H1 (cell line): ENCODE measurements at regions not wholly inside any gene's neighbourhood (a gene's known extent, or its start where the extent isn't known, plus 50 kb on each side); places are given as distances from the start of the nearest gene placed in this dataset.

Experiments
- CTCF ChIA-PET: fragments of 300-600 bp; sonication (Branson Sonifier 250); formaldehyde crosslinking; loops from one replicate; lab custom pipeline; 2021; ENCODE audit not compliant: partially characterized antibody; lab: Charles Lee
- POLR2A ChIA-PET: fragments of 300-600 bp; sonication (Branson Sonifier 250); formaldehyde crosslinking; loops from one replicate; lab custom pipeline; 2021; ENCODE audit warnings: inconsistent platforms; ENCODE audit not compliant: partially characterized antibody; lab: Charles Lee
- DNase-seq, 2 experiments: peaks; one replicate each; pipeline versions ENCODE4 v3.0.0 to v3.0.0-alpha.2; 2010 to 2022; ENCODE audit warnings: low spot score in 2 of 2, low read depth in 1 of 2, mixed read lengths in 1 of 2
- FAIRE-seq: peaks from 2 replicates; lab custom pipeline; 2011; peaks lifted over from hg19 to GRCh38; lab: Jason Lieb, UNC
- H2AFZ ChIP-seq: 2 replicates; pipeline ENCODE4 v1.8.1; 2012; ENCODE audit warnings: low read length, inconsistent platforms
- H2AK5ac ChIP-seq: 2 replicates; pipeline ENCODE4 v1.6.1; 2013; ENCODE audit warnings: low read depth, low read length
- H2BK120ac ChIP-seq: replicated peaks from 2 replicates; pipeline ENCODE3; 2013; ENCODE audit warnings: low read depth, low read length, inconsistent platforms
- H2BK12ac ChIP-seq: 2 replicates; pipeline ENCODE4 v1.6.1; 2013; ENCODE audit warnings: low read depth, low read length
- H2BK15ac ChIP-seq: 2 replicates; pipeline ENCODE4 v1.6.1; 2013; ENCODE audit warnings: low read length
- H2BK20ac ChIP-seq: 2 replicates; pipeline ENCODE4 v1.6.1; 2013; ENCODE audit warnings: low read length
- H2BK5ac ChIP-seq: 2 replicates; pipeline ENCODE4 v1.6.1; 2013; ENCODE audit warnings: low read depth, low read length
- H3K14ac ChIP-seq: 2 replicates; pipeline ENCODE4 v1.6.1; 2013; ENCODE audit warnings: inconsistent platforms; ENCODE audit not compliant: insufficient read length
- H3K18ac ChIP-seq: 2 replicates; pipeline ENCODE4 v1.6.1; 2013; ENCODE audit warnings: low read length; ENCODE audit errors: extremely low read depth
- H3K23ac ChIP-seq: 2 replicates; pipeline ENCODE4 v1.6.1; 2013; ENCODE audit warnings: inconsistent platforms; ENCODE audit not compliant: insufficient read length
- H3K23me2 ChIP-seq: 2 replicates; pipeline ENCODE4 v1.6.1; 2013; ENCODE audit warnings: low read depth, low read length
- H3K27ac ChIP-seq: 2 replicates; pipeline ENCODE4 v1.6.1; 2011; ENCODE audit warnings: low read depth, low read length, inconsistent platforms
- H3K27me3 ChIP-seq, 4 experiments: replicated peaks in 1 of 4; 1 replicate in 1 of 4; 2 replicates in 3 of 4; pipeline versions ENCODE4 v1.6.1 to v1.8.1; 2011 to 2013; ENCODE audit warnings: low read length in 3 of 4, mild to moderate bottlenecking in 3 of 4, inconsistent platforms in 2 of 4, mixed read lengths in 2 of 4, moderate library complexity in 1 of 4; ENCODE audit not compliant: control insufficient read depth in 3 of 4, insufficient read depth in 3 of 4; ENCODE audit errors: extremely low read depth in 1 of 4
- H3K36me3 ChIP-seq, 4 experiments: 2 replicates each; pipeline versions ENCODE4 v1.6.1 to v1.8.1; 2011 to 2013; ENCODE audit warnings: mild to moderate bottlenecking in 4 of 4, low read length in 3 of 4, moderate library complexity in 2 of 4, control low read depth in 1 of 4, inconsistent platforms in 1 of 4; ENCODE audit not compliant: insufficient read depth in 4 of 4, control insufficient read depth in 2 of 4
- H3K4ac ChIP-seq: replicated peaks from 2 replicates; pipeline ENCODE3; 2013; ENCODE audit warnings: low read length, low read depth, mixed read lengths, inconsistent platforms; ENCODE audit not compliant: insufficient read length
- H3K4me1 ChIP-seq, 4 experiments: replicated peaks in 1 of 4; 1 replicate in 1 of 4; 2 replicates in 3 of 4; pipeline versions ENCODE4 v1.6.1 to v1.8.1; 2011 to 2013; ENCODE audit warnings: low read length in 3 of 4, inconsistent platforms in 2 of 4, mixed read lengths in 1 of 4; ENCODE audit not compliant: insufficient read depth in 4 of 4, control insufficient read depth in 3 of 4
- H3K4me2 ChIP-seq, 2 experiments: 2 replicates each; pipeline versions ENCODE4 v1.6.1 to v1.8.1; 2011 to 2013; ENCODE audit warnings: low read depth in 2 of 2, low read length in 2 of 2, control low read depth in 1 of 2, inconsistent platforms in 1 of 2, mild to moderate bottlenecking in 1 of 2; ENCODE audit not compliant: insufficient read depth in 1 of 2
- H3K4me3 ChIP-seq, 4 experiments: fragments of 200-600, 300-600 bp in 1 of 4; sonication (generic), shearing (Covaris generic), sonication (Bioruptor Twin) in 1 of 4; 2 replicates each; pipeline versions ENCODE4 v1.5.1 to v1.8.1; 2011 to 2016; ENCODE audit warnings: low read length in 4 of 4, low read depth in 3 of 4, control low read depth in 2 of 4, inconsistent platforms in 2 of 4, mild to moderate bottlenecking in 2 of 4, mixed read lengths in 1 of 4, moderate library complexity in 1 of 4; ENCODE audit not compliant: insufficient read depth in 2 of 4; ENCODE audit errors: extremely low read depth in 1 of 4
- H3K56ac ChIP-seq: replicated peaks from 2 replicates; pipeline ENCODE3; 2013; ENCODE audit warnings: low read depth, mild to moderate bottlenecking, mixed read lengths, low read length, inconsistent platforms; ENCODE audit not compliant: insufficient read length
- H3K79me1 ChIP-seq: 2 replicates; pipeline ENCODE4 v1.6.1; 2013; ENCODE audit warnings: low read depth, low read length, control low read depth
- H3K79me2 ChIP-seq, 2 experiments: 2 replicates each; pipeline versions ENCODE4 v1.6.1 to v1.8.1; 2012 to 2013; ENCODE audit warnings: low read length in 2 of 2, mild to moderate bottlenecking in 2 of 2, inconsistent platforms in 1 of 2; ENCODE audit not compliant: insufficient read depth in 2 of 2, control insufficient read depth in 1 of 2
- H3K9ac ChIP-seq, 4 experiments: replicated peaks in 1 of 4; 1 replicate in 1 of 4; 2 replicates in 3 of 4; pipeline versions ENCODE4 v1.6.1 to v1.8.1; 2011 to 2013; ENCODE audit warnings: low read depth in 3 of 4, low read length in 3 of 4, control low read depth in 2 of 4, mild to moderate bottlenecking in 2 of 4, moderate library complexity in 2 of 4, inconsistent platforms in 1 of 4; ENCODE audit errors: extremely low read depth in 1 of 4
- H3K9me3 ChIP-seq, 2 experiments: 2 replicates each; pipeline versions ENCODE4 v1.6.1 to v1.8.1; 2012 to 2013; ENCODE audit warnings: mild to moderate bottlenecking in 2 of 2, moderate library complexity in 2 of 2, control low read depth in 1 of 2, inconsistent platforms in 1 of 2, low read depth in 1 of 2, low read length in 1 of 2, mixed read lengths in 1 of 2; ENCODE audit not compliant: insufficient read depth in 2 of 2
- H4K20me1 ChIP-seq, 2 experiments: replicated peaks in 1 of 2; 2 replicates each; pipeline versions ENCODE3 to v1.8.1; 2011 to 2013; ENCODE audit warnings: inconsistent platforms in 2 of 2, low read length in 2 of 2, mild to moderate bottlenecking in 1 of 2; ENCODE audit not compliant: insufficient read depth in 2 of 2, control insufficient read depth in 1 of 2
- H4K5ac ChIP-seq: 2 replicates; pipeline ENCODE4 v1.6.1; 2013; ENCODE audit warnings: low read length, low read depth, mixed read lengths, inconsistent platforms; ENCODE audit not compliant: insufficient read length
- H4K8ac ChIP-seq: 2 replicates; pipeline ENCODE4 v1.8.0; 2013; ENCODE audit warnings: mild to moderate bottlenecking, moderate library complexity, low read length, inconsistent platforms; ENCODE audit not compliant: insufficient read depth; ENCODE audit errors: extremely low read depth
- H4K91ac ChIP-seq: replicated peaks from 2 replicates; pipeline ENCODE3; 2013; ENCODE audit warnings: low read length, mixed read lengths, inconsistent platforms; ENCODE audit not compliant: insufficient read length
- BACH1 ChIP-seq: IDR thresholded peaks from 2 replicates; pipeline ENCODE4 v1.6.1; 2012; ENCODE audit warnings: low read length, improper control_type of control experiment
- JUN ChIP-seq: IDR thresholded peaks from 2 replicates; pipeline ENCODE4 v1.6.1; 2011; ENCODE audit warnings: low read depth, mild to moderate bottlenecking, improper control_type of control experiment, low read length
- JUND ChIP-seq: IDR thresholded peaks from 2 replicates; pipeline ENCODE4 v1.6.1; 2011; ENCODE audit warnings: mild to moderate bottlenecking, improper control_type of control experiment, low read length
- WGBS, 2 experiments: shearing (Covaris generic) in 1 of 2; methylation state at CpG; one replicate each; pipeline versions ENCODE4 v1.1.6 to v1.1.7; 2013 to 2015; ENCODE audit warnings: low lambda C conversion rate in 2 of 2, mixed read lengths in 2 of 2, inconsistent platforms in 1 of 2, low coverage in 1 of 2, missing lambda C conversion rate in 1 of 2; ENCODE audit not compliant: insufficient replicate concordance in 2 of 2, insufficient coverage in 1 of 2, insufficient read length in 1 of 2; ENCODE audit errors: extremely low coverage in 1 of 2, missing lambda C conversion rate in 1 of 2; 5-methylcytosine and 5-hydroxymethylcytosine counted together

GRCh38 chr12:114123108-114123507 lies 157.0 kb upstream of the RBM19 start:
- H2BK5ac ChIP-seq: no peak overlapping the region
- H4K8ac ChIP-seq: no peak overlapping the region; the same call in 1 of the 2 replicates
- no peak overlapping the region for H3K4me3 ChIP-seq
- H3K4me1 ChIP-seq: peaks cover 0 to 4% (median 0%) of the 10 kb centered on the region in 4 experiments; a peak in 2 of 7 replicates
- FAIRE-seq (no peak), DNase-seq (no peak)
- 71% methylated on average over 2 of the region's 2 CpGs; no CpG with 5 or more reads in 1 of the 2 experiments for WGBS, 2 experiments
- H3K23me2 ChIP-seq: no peaks in the 10 kb centered on the region
- H3K27ac ChIP-seq: no peak overlapping the region
- POLR2A ChIA-PET: interaction anchor here (1.0 kb wide), 1 partner anchor 13 kb away, joined by 3 read pairs; no protein-coding TSS in a partner anchor
- CTCF ChIA-PET: interaction anchor here (0.8 to 2.0 kb wide), 7 partner anchors 9 to 385 kb away, joined by 3 to 5 read pairs (median 3); no protein-coding TSS in a partner anchor
- no peaks in the 10 kb centered on the region for H4K20me1 ChIP-seq
- no peaks in the 10 kb centered on the region for H3K79me1 ChIP-seq
- no peak overlapping the region for H3K23ac ChIP-seq
- H3K9me3 ChIP-seq: no peaks in the 10 kb centered on the region
- no peak overlapping the region for H3K14ac ChIP-seq
- H3K27me3 ChIP-seq: peaks cover 0 to 2% (median 1%) of the 10 kb centered on the region in 4 experiments; a peak in 3 of 7 replicates
- H3K56ac ChIP-seq: no peak overlapping the region
- H2AFZ ChIP-seq: no peak overlapping the region
- no peak overlapping the region for H3K18ac ChIP-seq
- no peaks in the 10 kb centered on the region for H3K36me3 ChIP-seq
- no peak overlapping the region for H2BK15ac ChIP-seq
- H3K9ac ChIP-seq: no peak overlapping the region
- no peak overlapping the region for H2BK20ac ChIP-seq
- H4K5ac ChIP-seq: no peak overlapping the region
- H3K4me2 ChIP-seq: peak overlapping the region; percentile 17 to 44; a peak in 2 of 4 replicates
- TF ChIP-seq JUND (peak; percentile 92), BACH1 (no peak), JUN (peak; percentile 27; the same call in 1 of the 2 replicates)
- H2BK120ac ChIP-seq: no peak overlapping the region
- no peak overlapping the region for H3K4ac ChIP-seq
- no peak overlapping the region for H2BK12ac ChIP-seq
- H4K91ac ChIP-seq: no peak overlapping the region
- H2AK5ac ChIP-seq: no peak overlapping the region
- H3K79me2 ChIP-seq: no peaks in the 10 kb centered on the region
